Mesodermal cell (in vitro differentiated cells): ENCODE measurements at regions not wholly inside any gene's neighbourhood (a gene's known extent, or its start where the extent isn't known, plus 50 kb on each side); places are given as distances from the start of the nearest gene placed in this dataset.
"Not testable (repeated sequence)": the region's sequence is repeated elsewhere in the genome, so short reads cannot be mapped to it uniquely, and the experiment has no call there.

ENCODE experiments used
- H3K27ac ChIP-seq: 2 replicates; pipeline ENCODE4 v1.7.0; 2013; ENCODE audit warnings: mild to moderate bottlenecking, low read depth, low read length, moderate library complexity; ENCODE audit not compliant: severe bottlenecking
- H3K36me3 ChIP-seq: 2 replicates; pipeline ENCODE4 v1.7.1; 2013; ENCODE audit warnings: mild to moderate bottlenecking, low read length, moderate library complexity; ENCODE audit not compliant: control insufficient read depth, insufficient read depth
- H3K4me1 ChIP-seq: one replicate; pipeline ENCODE4 v1.7.1; 2013; ENCODE audit warnings: mild to moderate bottlenecking, low read length; ENCODE audit not compliant: insufficient read depth, control insufficient read depth, poor library complexity, severe bottlenecking
- H3K4me3 ChIP-seq: 2 replicates; pipeline ENCODE4 v1.7.0; 2013; ENCODE audit warnings: low read length, control low read depth, mild to moderate bottlenecking; ENCODE audit not compliant: insufficient read depth, poor library complexity, severe bottlenecking; ENCODE audit errors: extremely low read depth
- H3K9me3 ChIP-seq: 2 replicates; pipeline ENCODE4 v1.7.1; 2013; ENCODE audit warnings: mild to moderate bottlenecking, low read length, moderate library complexity; ENCODE audit not compliant: control insufficient read depth
- WGBS, 2 experiments: methylation state at CpG; one replicate each; pipeline ENCODE4 v1.1.5; 2013; ENCODE audit warnings: missing lambda C conversion rate in 2 of 2; ENCODE audit not compliant: insufficient coverage in 2 of 2; 5-methylcytosine and 5-hydroxymethylcytosine counted together

- not testable (repeated sequence) for H3K4me1 ChIP-seq, H3K36me3 ChIP-seq, H3K9me3 ChIP-seq, H3K4me3 ChIP-seq, H3K27ac ChIP-seq
- 89 to 94% methylated on average over 9 to 10 of the region's 13 CpGs for WGBS, 2 experiments
Measured at GRCh38 chr2:193352665-193353242, 1158.0 kb upstream of the TMEFF2 start.

- no CpG with 5 or more reads among the region's 2 CpGs for WGBS, 2 experiments
- Histone ChIP-seq H3K36me3 (no peaks in the 10 kb centered on the region), H3K9me3 (no peaks in the 10 kb centered on the region), H3K4me3 (no peak overlapping the region), H3K27ac (no peak overlapping the region), H3K4me1 (no peaks in the 10 kb centered on the region)
Measured at GRCh38 chr2:193350509-193350908, 1155.8 kb upstream of the TMEFF2 start.

- H3K4me3 ChIP-seq: no peak overlapping the region
- no peaks in the 10 kb centered on the region for H3K9me3 ChIP-seq
- no peak overlapping the region for H3K27ac ChIP-seq
- no peaks in the 10 kb centered on the region for H3K36me3 ChIP-seq
- H3K4me1 ChIP-seq: no peaks in the 10 kb centered on the region
- WGBS, 2 experiments: 83 to 100% methylated on average over 1 of the region's 1 CpG
Measured at GRCh38 chr2:193349642-193350041, 1154.9 kb upstream of the TMEFF2 start.

- Histone ChIP-seq H3K36me3 (no peaks in the 10 kb centered on the region), H3K27ac (no peak overlapping the region), H3K9me3 (no peaks in the 10 kb centered on the region), H3K4me1 (no peaks in the 10 kb centered on the region), H3K4me3 (no peak overlapping the region)
- WGBS, 2 experiments: 100% methylated on average over 1 of the region's 2 CpGs; no CpG with 5 or more reads in 1 of the 2 experiments
Measured at GRCh38 chr2:193348055-193348454, 1153.3 kb upstream of the TMEFF2 start.

GRCh38 chr2:193336781-193337180 lies 1142.0 kb upstream of the TMEFF2 start:
- H3K4me1 ChIP-seq: no peaks in the 10 kb centered on the region
- H3K36me3 ChIP-seq: no peaks in the 10 kb centered on the region
- H3K27ac ChIP-seq: no peak overlapping the region
- no peak overlapping the region for H3K4me3 ChIP-seq
- no CpG with 5 or more reads among the region's 1 CpG for WGBS, 2 experiments
- no peaks in the 10 kb centered on the region for H3K9me3 ChIP-seq

GRCh38 chr2:193334401-193334800 lies 1139.7 kb upstream of the TMEFF2 start:
- Histone ChIP-seq H3K9me3 (no peaks in the 10 kb centered on the region), H3K27ac (no peak overlapping the region), H3K4me3 (no peak overlapping the region), H3K4me1 (no peaks in the 10 kb centered on the region), H3K36me3 (no peaks in the 10 kb centered on the region)
- WGBS, 2 experiments: no CpG with 5 or more reads among the region's 1 CpG

- H3K27ac ChIP-seq: no peak overlapping the region
- no peaks in the 10 kb centered on the region for H3K36me3 ChIP-seq
- no peaks in the 10 kb centered on the region for H3K9me3 ChIP-seq
- 100% methylated on average over 1 of the region's 3 CpGs; no CpG with 5 or more reads in 1 of the 2 experiments for WGBS, 2 experiments
- H3K4me1 ChIP-seq: no peaks in the 10 kb centered on the region
- no peak overlapping the region for H3K4me3 ChIP-seq
Measured at GRCh38 chr2:193333539-193333938, 1138.8 kb upstream of the TMEFF2 start.

GRCh38 chr2:193332941-193333340 lies 1138.2 kb upstream of the TMEFF2 start:
- Histone ChIP-seq H3K36me3 (no peaks in the 10 kb centered on the region), H3K4me1 (no peaks in the 10 kb centered on the region), H3K4me3 (no peak overlapping the region), H3K27ac (no peak overlapping the region), H3K9me3 (no peaks in the 10 kb centered on the region)
- WGBS, 2 experiments: 67 to 85% methylated on average over 1 of the region's 1 CpG

- Histone ChIP-seq H3K27ac (no peak overlapping the region), H3K36me3 (no peaks in the 10 kb centered on the region), H3K9me3 (no peaks in the 10 kb centered on the region), H3K4me3 (no peak overlapping the region), H3K4me1 (no peaks in the 10 kb centered on the region)
- no CpG with 5 or more reads among the region's 4 CpGs for WGBS, 2 experiments
Measured at GRCh38 chr2:193331676-193332075, 1136.9 kb upstream of the TMEFF2 start.

- Histone ChIP-seq H3K4me3 (no peak overlapping the region), H3K36me3 (no peaks in the 10 kb centered on the region), H3K4me1 (no peaks in the 10 kb centered on the region), H3K9me3 (no peaks in the 10 kb centered on the region), H3K27ac (no peak overlapping the region)
- no CpG with 5 or more reads among the region's 4 CpGs for WGBS, 2 experiments
Measured at GRCh38 chr2:193326296-193326695, 1131.6 kb upstream of the TMEFF2 start.

- no peaks in the 10 kb centered on the region for H3K36me3 ChIP-seq
- no CpG with 5 or more reads among the region's 1 CpG for WGBS, 2 experiments
- H3K9me3 ChIP-seq: no peaks in the 10 kb centered on the region
Measured at GRCh38 chr2:193315428-193316091, 1120.8 kb upstream of the TMEFF2 start.

More at GRCh38 chr2:193315428-193316091, 1120.8 kb upstream of the TMEFF2 start:
- no peak overlapping the region for H3K27ac ChIP-seq
- no peaks in the 10 kb centered on the region for H3K4me1 ChIP-seq
- no peak overlapping the region for H3K4me3 ChIP-seq
